GM08714 (cell line): ENCODE measurements at regions not wholly inside any gene's neighbourhood (a gene's known extent, or its start where the extent isn't known, plus 50 kb on each side); places are given as distances from the start of the nearest gene placed in this dataset.

Experiments used
- H3K4me3 ChIP-seq: fragments of 200-500 bp; sonication (Bioruptor generic); 2 replicates; pipeline ENCODE4 v1.5.1; 2014; ENCODE audit warnings: mild to moderate bottlenecking, low read length, inconsistent platforms
- ZNF274 ChIP-seq: IDR thresholded peaks from 2 replicates; pipeline ENCODE4 v1.6.1; 2012; ENCODE audit warnings: mild to moderate bottlenecking, low read depth, low read length

- H3K4me3 ChIP-seq: no peak overlapping the region
- TF ChIP-seq ZNF274: no peak
Observed at GRCh38 chr18:39773646-39774045, 2181.4 kb upstream of the PIK3C3 start.

GRCh38 chr18:39772155-39772919 lies 2182.7 kb upstream of the PIK3C3 start:
- H3K4me3 ChIP-seq: no peak overlapping the region
- no peak for TF ChIP-seq ZNF274

- no peak overlapping the region for H3K4me3 ChIP-seq
- no peak for TF ChIP-seq ZNF274
Observed at GRCh38 chr18:39770399-39770798, 2184.6 kb upstream of the PIK3C3 start.

- TF ChIP-seq ZNF274: no peak
- H3K4me3 ChIP-seq: no peak overlapping the region
Observed at GRCh38 chr18:39764873-39765272, 2190.2 kb upstream of the PIK3C3 start.

- H3K4me3 ChIP-seq: no peak overlapping the region
- no peak for TF ChIP-seq ZNF274
Observed at GRCh38 chr18:39761273-39761672, 2193.8 kb upstream of the PIK3C3 start.

- no peak overlapping the region for H3K4me3 ChIP-seq
Observed at GRCh38 chr18:39759926-39760325, 2194.3 kb upstream of the CELF4 start.

GRCh38 chr18:39753178-39753577 lies 2187.6 kb upstream of the CELF4 start:
- no peak for TF ChIP-seq ZNF274

More at GRCh38 chr18:39759926-39760325, 2194.3 kb upstream of the CELF4 start:
- TF ChIP-seq ZNF274: no peak

GRCh38 chr18:39752351-39752750 lies 2186.8 kb upstream of the CELF4 start:
- TF ChIP-seq ZNF274: no peak
- H3K4me3 ChIP-seq: no peak overlapping the region

More at GRCh38 chr18:39753178-39753577, 2187.6 kb upstream of the CELF4 start:
- no peak overlapping the region for H3K4me3 ChIP-seq

GRCh38 chr18:39751921-39752320 lies 2186.3 kb upstream of the CELF4 start:
- H3K4me3 ChIP-seq: no peak overlapping the region
- no peak for TF ChIP-seq ZNF274

- TF ChIP-seq ZNF274: no peak
- no peak overlapping the region for H3K4me3 ChIP-seq
Observed at GRCh38 chr18:39751161-39751560, 2185.6 kb upstream of the CELF4 start.

- H3K4me3 ChIP-seq: no peak overlapping the region
- TF ChIP-seq ZNF274: no peak
Observed at GRCh38 chr18:39749154-39749553, 2183.6 kb upstream of the CELF4 start.

- TF ChIP-seq ZNF274: no peak
Observed at GRCh38 chr18:39748727-39749126, 2183.1 kb upstream of the CELF4 start.

GRCh38 chr18:39746201-39746600 lies 2180.6 kb upstream of the CELF4 start:
- no peak for TF ChIP-seq ZNF274
- no peak overlapping the region for H3K4me3 ChIP-seq

More at GRCh38 chr18:39748727-39749126, 2183.1 kb upstream of the CELF4 start:
- H3K4me3 ChIP-seq: no peak overlapping the region

- H3K4me3 ChIP-seq: no peak overlapping the region
- TF ChIP-seq ZNF274: no peak
Observed at GRCh38 chr18:39743463-39743862, 2177.9 kb upstream of the CELF4 start.

- no peak for TF ChIP-seq ZNF274
Observed at GRCh38 chr18:39741755-39742466, 2176.3 kb upstream of the CELF4 start.

More at GRCh38 chr18:39741755-39742466, 2176.3 kb upstream of the CELF4 start:
- no peak overlapping the region for H3K4me3 ChIP-seq
